GM12892 (cell line): ENCODE measurements at regions not wholly inside any gene's neighbourhood (a gene's known extent, or its start where the extent isn't known, plus 50 kb on each side); places are given as distances from the start of the nearest gene placed in this dataset.

Experiments used
- POLR2A ChIP-seq: IDR thresholded peaks from 2 replicates; pipeline ENCODE4 v1.6.1; 2011; ENCODE audit warnings: low read depth, low read length, control low read depth
- POLR2AphosphoS5 ChIP-seq: IDR thresholded peaks from 2 replicates; pipeline ENCODE4 v1.6.1; 2011; ENCODE audit warnings: low read depth, low read length, control low read depth
- TAF1 ChIP-seq: IDR thresholded peaks from 2 replicates; pipeline ENCODE4 v1.6.1; 2011; ENCODE audit warnings: low read depth, mild to moderate bottlenecking, control low read depth, low read length, borderline replicate concordance

- no peak for TF ChIP-seq POLR2A
- no peak for TF ChIP-seq TAF1
- TF ChIP-seq POLR2AphosphoS5: no peak
These were observed 342.3 kb downstream of the ZNF674 start for GRCh38 chrX:46202733-46203514.
